Neural crest cell (in vitro differentiated cells): ENCODE measurements at regions not wholly inside any gene's neighbourhood (a gene's known extent, or its start where the extent isn't known, plus 50 kb on each side); places are given as distances from the start of the nearest gene placed in this dataset.

Experiments
- DNase-seq: peaks from one replicate; pipeline ENCODE4 v3.0.0; 2021; ENCODE audit warnings: low read depth, mixed read lengths, low spot score
- H3K27ac Mint-ChIP-seq: one replicate; pipeline ENCODE4 v1.8.0; 2021; ENCODE audit warnings: mild to moderate bottlenecking, mixed read lengths; ENCODE audit not compliant: unreplicated experiment
- H3K27me3 Mint-ChIP-seq: 2 replicates; pipeline ENCODE4 v1.8.0; 2021; ENCODE audit warnings: low read depth, mild to moderate bottlenecking, mixed read lengths
- H3K36me3 Mint-ChIP-seq: 2 replicates; pipeline ENCODE4 v1.8.0; 2021; ENCODE audit warnings: low read depth, mild to moderate bottlenecking, mixed read lengths
- H3K4me1 Mint-ChIP-seq: 2 replicates; pipeline ENCODE4 v1.8.0; 2021; ENCODE audit warnings: mixed read lengths
- H3K4me3 Mint-ChIP-seq: one replicate; pipeline ENCODE4 v1.8.0; 2021; ENCODE audit warnings: mild to moderate bottlenecking, mixed read lengths
- H3K9me3 Mint-ChIP-seq: 2 replicates; pipeline ENCODE4 v1.8.0; 2021; ENCODE audit warnings: mixed read lengths
- TF ChIP-seq, protein P1 (sequence below): fragments of 200-600 bp; sonication (generic); conservative IDR thresholded peaks from 2 replicates; pipeline ENCODE4 v1.5.0; 2021; ENCODE audit warnings: antibody characterized with exemption, mild to moderate bottlenecking

DNA sequence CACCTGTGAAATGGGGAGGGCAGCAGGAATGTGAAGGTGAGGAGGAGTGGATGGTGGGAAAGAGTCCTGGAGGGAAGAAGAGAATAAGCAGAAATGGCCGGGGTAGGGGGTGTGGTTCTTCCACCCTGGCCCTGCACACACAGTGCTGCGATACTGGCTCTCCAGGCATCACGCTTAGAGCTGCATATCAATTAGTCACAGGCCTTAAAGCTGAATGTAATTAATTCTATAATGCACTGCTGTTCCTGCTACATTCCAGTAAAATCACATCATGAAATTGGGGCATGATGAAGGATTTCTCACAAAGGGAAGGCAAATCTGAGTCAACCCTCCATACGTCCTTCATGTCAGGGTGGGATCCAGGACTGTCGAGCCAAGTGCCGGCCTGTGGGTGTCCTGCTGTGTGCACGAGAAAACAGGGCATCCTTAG is 566.1 kb downstream of the BCL11B start:
- Mint-ChIP-seq H3K27me3 (peaks cover 21% of the 10 kb centered on the region), H3K4me3 (no peak overlapping the region)
- no peak for DNase-seq

DNA sequence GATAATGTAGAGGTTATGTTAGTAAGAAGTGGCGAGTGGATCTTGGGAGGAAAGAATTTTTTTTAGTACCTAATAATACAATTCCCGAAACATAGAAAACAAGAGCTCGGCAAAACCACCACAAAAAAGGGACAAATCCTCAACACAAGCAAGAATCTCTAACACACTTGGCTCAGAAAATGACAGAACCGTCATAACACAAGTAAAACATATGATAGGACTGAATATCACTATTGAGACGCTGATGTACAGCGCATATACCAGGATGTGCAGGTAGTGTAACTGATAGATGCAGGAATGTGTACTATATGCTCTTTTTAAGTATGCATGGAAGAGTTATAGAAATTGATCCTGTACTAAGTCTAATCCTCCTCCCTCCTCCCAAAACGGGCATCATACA is 564.5 kb downstream of the BCL11B start:
- Mint-ChIP-seq H3K4me1 (peaks cover 5% of the 10 kb centered on the region), H3K4me3 (no peak overlapping the region), H3K27me3 (peaks cover 9% of the 10 kb centered on the region), H3K9me3 (no peaks in the 10 kb centered on the region), H3K27ac (no peak overlapping the region), H3K36me3 (no peaks in the 10 kb centered on the region)
- TF ChIP-seq, protein P1, sequence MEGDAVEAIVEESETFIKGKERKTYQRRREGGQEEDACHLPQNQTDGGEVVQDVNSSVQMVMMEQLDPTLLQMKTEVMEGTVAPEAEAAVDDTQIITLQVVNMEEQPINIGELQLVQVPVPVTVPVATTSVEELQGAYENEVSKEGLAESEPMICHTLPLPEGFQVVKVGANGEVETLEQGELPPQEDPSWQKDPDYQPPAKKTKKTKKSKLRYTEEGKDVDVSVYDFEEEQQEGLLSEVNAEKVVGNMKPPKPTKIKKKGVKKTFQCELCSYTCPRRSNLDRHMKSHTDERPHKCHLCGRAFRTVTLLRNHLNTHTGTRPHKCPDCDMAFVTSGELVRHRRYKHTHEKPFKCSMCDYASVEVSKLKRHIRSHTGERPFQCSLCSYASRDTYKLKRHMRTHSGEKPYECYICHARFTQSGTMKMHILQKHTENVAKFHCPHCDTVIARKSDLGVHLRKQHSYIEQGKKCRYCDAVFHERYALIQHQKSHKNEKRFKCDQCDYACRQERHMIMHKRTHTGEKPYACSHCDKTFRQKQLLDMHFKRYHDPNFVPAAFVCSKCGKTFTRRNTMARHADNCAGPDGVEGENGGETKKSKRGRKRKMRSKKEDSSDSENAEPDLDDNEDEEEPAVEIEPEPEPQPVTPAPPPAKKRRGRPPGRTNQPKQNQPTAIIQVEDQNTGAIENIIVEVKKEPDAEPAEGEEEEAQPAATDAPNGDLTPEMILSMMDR, result no peak
- DNase-seq, result no peak

More for the DNA sequence above, 566.1 kb downstream of the BCL11B start:
- Mint-ChIP-seq H3K36me3 (no peaks in the 10 kb centered on the region), H3K4me1 (peaks cover 5% of the 10 kb centered on the region), H3K9me3 (no peaks in the 10 kb centered on the region), H3K27ac (no peak overlapping the region)
- TF ChIP-seq, protein P1, result no peak

DNA sequence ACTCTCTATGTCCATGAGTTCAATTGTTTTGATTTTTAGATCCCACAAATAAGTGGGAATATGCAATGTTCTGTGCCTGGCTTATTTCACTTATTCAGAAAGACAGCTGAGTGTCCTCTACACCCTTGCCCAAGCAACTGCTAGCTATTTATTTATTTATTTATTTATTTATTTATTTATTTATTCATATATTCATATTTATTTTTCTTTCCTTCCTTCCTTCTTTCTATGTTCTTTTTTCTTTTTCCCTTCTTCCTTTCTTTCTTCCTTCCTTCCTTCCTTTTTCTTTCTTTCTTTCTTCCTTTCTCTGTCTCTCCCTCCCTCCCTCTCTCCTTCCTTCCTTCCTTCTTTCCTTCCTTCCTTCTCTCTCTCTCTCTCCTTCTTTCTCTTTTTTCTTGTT is 563.4 kb downstream of the BCL11B start:
- no peaks in the 10 kb centered on the region for H3K36me3 Mint-ChIP-seq
- DNase-seq, result no peak
- H3K9me3 Mint-ChIP-seq, result no peaks in the 10 kb centered on the region
- H3K27ac Mint-ChIP-seq, result no peak overlapping the region
- TF ChIP-seq, protein P1, result no peak
- H3K4me3 Mint-ChIP-seq, result no peak overlapping the region
- H3K4me1 Mint-ChIP-seq, result peaks cover 5% of the 10 kb centered on the region
- H3K27me3 Mint-ChIP-seq, result peaks cover 9% of the 10 kb centered on the region

DNA sequence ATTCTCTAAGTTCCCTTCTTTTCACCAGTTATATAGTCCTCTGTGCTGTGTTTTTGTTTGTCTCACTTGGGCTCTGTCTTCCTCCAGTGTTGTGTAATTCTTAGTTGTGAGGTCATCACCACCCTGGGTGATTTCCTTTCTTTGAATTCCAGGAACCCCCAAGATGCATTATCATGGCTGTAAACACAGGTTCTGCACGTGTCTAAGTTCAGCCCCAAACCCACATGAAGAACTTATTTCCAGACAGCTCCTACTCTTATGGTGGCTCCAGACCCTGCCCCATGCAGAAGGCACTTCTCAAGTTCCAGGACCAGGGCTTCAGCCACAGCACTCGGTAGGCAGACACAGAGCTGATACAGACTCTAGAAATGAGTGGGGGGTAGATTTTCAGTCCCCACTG is 560.5 kb downstream of the BCL11B start:
- Mint-ChIP-seq H3K4me3 (no peak overlapping the region), H3K27me3 (peaks cover 2% of the 10 kb centered on the region), H3K36me3 (no peaks in the 10 kb centered on the region), H3K27ac (no peak overlapping the region), H3K9me3 (no peaks in the 10 kb centered on the region), H3K4me1 (no peaks in the 10 kb centered on the region)
- TF ChIP-seq, protein P1, result no peak
- no peak for DNase-seq

DNA sequence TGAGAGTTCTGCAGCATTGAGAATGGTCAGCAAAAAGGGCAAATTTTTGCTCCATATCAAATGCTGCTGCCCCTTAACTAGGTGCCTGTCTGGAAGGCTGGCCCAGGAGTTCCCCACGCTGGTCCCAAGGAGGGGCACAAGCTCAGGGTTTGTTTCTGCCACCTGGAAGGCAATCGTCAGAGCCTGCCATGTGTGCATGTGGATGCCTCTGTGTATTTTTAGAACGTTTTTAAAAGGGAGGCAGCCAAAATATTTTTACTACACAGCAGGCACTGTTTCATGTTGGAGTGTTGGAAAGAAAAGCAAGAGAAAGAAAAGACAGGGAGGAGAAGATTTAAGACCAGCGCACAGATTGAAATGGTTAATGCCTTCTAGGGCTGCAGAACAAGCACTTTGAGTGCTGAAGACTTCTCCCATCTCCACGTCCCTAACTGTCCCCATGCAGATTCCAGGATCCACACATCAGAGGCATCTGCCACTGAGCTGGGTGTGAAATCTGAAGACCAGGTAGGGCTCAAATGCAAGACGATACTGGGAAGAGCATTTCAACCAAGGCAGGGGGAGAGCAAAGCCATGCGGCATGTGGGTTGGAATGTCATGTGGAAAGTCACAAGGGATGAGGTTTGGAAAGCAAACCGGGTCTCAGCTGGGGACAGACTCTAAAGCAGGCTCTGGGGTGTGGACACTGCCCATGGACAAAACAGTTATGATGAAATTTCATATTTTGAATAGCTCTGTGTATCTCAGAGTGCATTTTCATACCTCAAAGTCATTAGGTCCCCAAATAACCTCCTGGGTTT is 557.2 kb downstream of the BCL11B start:
- Mint-ChIP-seq H3K27me3 (peaks cover 12% of the 10 kb centered on the region), H3K4me3 (no peak overlapping the region)

More for the DNA sequence above, 557.2 kb downstream of the BCL11B start:
- no peaks in the 10 kb centered on the region for H3K36me3 Mint-ChIP-seq
- no peaks in the 10 kb centered on the region for H3K9me3 Mint-ChIP-seq
- H3K4me1 Mint-ChIP-seq, result no peaks in the 10 kb centered on the region
- TF ChIP-seq, protein P1, result no peak
- DNase-seq, result no peak
- H3K27ac Mint-ChIP-seq, result no peak overlapping the region
